ENCODE measurements at regions not wholly inside any gene's neighbourhood (a gene's known extent, or its start where the extent isn't known, plus 50 kb on each side); places are given as distances from the start of the nearest gene placed in this dataset.

DNA sequence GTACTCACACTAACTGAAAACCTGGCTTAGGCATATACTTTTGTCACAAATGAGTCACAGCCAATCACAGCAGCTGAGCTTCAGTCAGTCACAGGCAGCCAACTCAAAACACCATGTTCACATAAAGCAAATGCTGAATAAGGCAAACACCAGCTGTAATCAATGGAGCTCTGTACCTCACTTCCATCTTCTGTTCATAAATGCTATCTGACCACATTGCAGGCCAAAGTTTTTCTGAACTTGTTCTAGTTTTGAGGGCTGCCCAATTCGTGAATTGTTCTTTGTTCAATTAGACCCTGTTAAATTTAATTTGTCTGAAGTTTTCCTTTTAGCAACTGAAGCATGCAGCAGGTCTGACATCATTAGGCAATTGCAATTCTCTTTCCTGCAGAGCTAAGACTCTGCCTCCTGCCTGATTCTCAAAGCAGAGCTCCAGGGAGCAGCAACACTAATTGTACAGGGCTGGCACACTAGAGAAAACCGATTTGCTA is 129.9 kb downstream of the WIF1 start:
- no peaks in the 10 kb centered on the region; the same call in 1 of the 2 replicates for H3K9me3 ChIP-seq (ENCODE audit: control insufficient read depth, insufficient read depth, low read length)
- ChIA-PET POLR2A (interaction anchor here (0.5 kb wide), 1 partner anchor 88 kb away, joined by 3 read pairs; no protein-coding TSS in a partner anchor), CTCF (no interaction called here)
- no peak overlapping the region for H3K27ac ChIP-seq (ENCODE audit: low read depth, low read length)
- TF ChIP-seq CTCF (IDR thresholded peaks at IDR 0.05; ENCODE audit: low read depth, low read length): no peak
- no peak overlapping the region for H3K4me3 ChIP-seq (ENCODE audit: low read depth, low read length)
- no peak for DNase-seq (ENCODE audit: low read depth, low spot score)
- no peaks in the 10 kb centered on the region for H3K27me3 ChIP-seq (ENCODE audit: control insufficient read depth, insufficient read depth, low read length)

GRCh38 chr12:64992116-64992515 is 129.0 kb downstream of the WIF1 start:
- ChIA-PET CTCF (no interaction called here), POLR2A (no interaction called here)

DNA sequence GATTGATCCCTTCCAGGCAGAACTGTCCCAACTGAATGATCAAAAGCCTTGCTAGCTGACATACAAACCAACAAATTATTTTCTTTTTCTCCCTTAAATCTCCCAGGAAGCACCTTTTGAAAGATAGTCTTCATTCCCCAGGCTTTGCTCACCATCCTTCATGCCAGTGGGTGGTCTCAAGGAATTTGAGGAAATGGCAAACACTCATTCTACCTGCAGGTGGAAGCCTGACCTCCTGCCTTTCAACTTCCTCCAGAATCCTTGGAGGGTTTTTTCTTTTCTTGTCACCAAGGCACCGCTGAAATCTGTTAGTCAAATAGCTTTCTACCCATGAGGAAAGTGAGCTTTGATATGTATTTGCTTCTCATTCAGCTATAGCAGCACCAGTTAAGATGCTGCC is 128.5 kb downstream of the WIF1 start:
- H3K27ac ChIP-seq (ENCODE audit: low read depth, low read length): no peak overlapping the region
- TF ChIP-seq CTCF (IDR thresholded peaks at IDR 0.05; ENCODE audit: low read depth, low read length): no peak
- ChIA-PET POLR2A (no interaction called here), CTCF (no interaction called here)
- no peak for DNase-seq (ENCODE audit: low read depth, low spot score)
- H3K4me3 ChIP-seq (ENCODE audit: low read depth, low read length): no peak overlapping the region
- H3K27me3 ChIP-seq (ENCODE audit: control insufficient read depth, insufficient read depth, low read length): no peaks in the 10 kb centered on the region
- no peaks in the 10 kb centered on the region; the same call in 1 of the 2 replicates for H3K9me3 ChIP-seq (ENCODE audit: control insufficient read depth, insufficient read depth, low read length)

More at GRCh38 chr12:64992116-64992515, 129.0 kb downstream of the WIF1 start:
- no peak for TF ChIP-seq CTCF (IDR thresholded peaks at IDR 0.05; ENCODE audit: low read depth, low read length)
- Histone ChIP-seq H3K4me3 (ENCODE audit: low read depth, low read length) (no peak overlapping the region), H3K27ac (ENCODE audit: low read depth, low read length) (no peak overlapping the region), H3K9me3 (ENCODE audit: control insufficient read depth, insufficient read depth, low read length) (no peaks in the 10 kb centered on the region; the same call in 1 of the 2 replicates), H3K27me3 (ENCODE audit: control insufficient read depth, insufficient read depth, low read length) (no peaks in the 10 kb centered on the region)
- no peak for DNase-seq (ENCODE audit: low read depth, low spot score)

- POLR2A ChIA-PET: no interaction called here
- DNase-seq (ENCODE audit: low read depth, low spot score): no peak
- no peak for TF ChIP-seq CTCF (IDR thresholded peaks at IDR 0.05; ENCODE audit: low read depth, low read length)
- CTCF ChIA-PET: no interaction called here
- Histone ChIP-seq H3K27me3 (ENCODE audit: control insufficient read depth, insufficient read depth, low read length) (no peaks in the 10 kb centered on the region), H3K27ac (ENCODE audit: low read depth, low read length) (no peak overlapping the region), H3K4me3 (ENCODE audit: low read depth, low read length) (no peak overlapping the region), H3K9me3 (ENCODE audit: control insufficient read depth, insufficient read depth, low read length) (no peaks in the 10 kb centered on the region; the same call in 1 of the 2 replicates)
Observed at GRCh38 chr12:64993461-64993860, 127.6 kb downstream of the WIF1 start.

GRCh38 chr12:64995816-64996215 is 125.3 kb downstream of the WIF1 start:
- CTCF ChIA-PET: no interaction called here

More at GRCh38 chr12:64995816-64996215, 125.3 kb downstream of the WIF1 start:
- no peak overlapping the region for H3K4me3 ChIP-seq (ENCODE audit: low read depth, low read length)
- DNase-seq (ENCODE audit: low read depth, low spot score): no peak
- POLR2A ChIA-PET: no interaction called here
- no peak overlapping the region for H3K27ac ChIP-seq (ENCODE audit: low read depth, low read length)
- H3K27me3 ChIP-seq (ENCODE audit: control insufficient read depth, insufficient read depth, low read length): peaks cover 2% of the 10 kb centered on the region
- H3K9me3 ChIP-seq (ENCODE audit: control insufficient read depth, insufficient read depth, low read length): no peaks in the 10 kb centered on the region; the same call in 1 of the 2 replicates
- TF ChIP-seq CTCF (IDR thresholded peaks at IDR 0.05; ENCODE audit: low read depth, low read length): no peak

All from AG04450 (cell line).